ENCODE measurements at regions not wholly inside any gene's neighbourhood (a gene's known extent, or its start where the extent isn't known, plus 50 kb on each side); places are given as distances from the start of the nearest gene placed in this dataset.
"Not testable (repeated sequence)": the region's sequence is repeated elsewhere in the genome, so short reads cannot be mapped to it uniquely, and the experiment has no call there.

DNA sequence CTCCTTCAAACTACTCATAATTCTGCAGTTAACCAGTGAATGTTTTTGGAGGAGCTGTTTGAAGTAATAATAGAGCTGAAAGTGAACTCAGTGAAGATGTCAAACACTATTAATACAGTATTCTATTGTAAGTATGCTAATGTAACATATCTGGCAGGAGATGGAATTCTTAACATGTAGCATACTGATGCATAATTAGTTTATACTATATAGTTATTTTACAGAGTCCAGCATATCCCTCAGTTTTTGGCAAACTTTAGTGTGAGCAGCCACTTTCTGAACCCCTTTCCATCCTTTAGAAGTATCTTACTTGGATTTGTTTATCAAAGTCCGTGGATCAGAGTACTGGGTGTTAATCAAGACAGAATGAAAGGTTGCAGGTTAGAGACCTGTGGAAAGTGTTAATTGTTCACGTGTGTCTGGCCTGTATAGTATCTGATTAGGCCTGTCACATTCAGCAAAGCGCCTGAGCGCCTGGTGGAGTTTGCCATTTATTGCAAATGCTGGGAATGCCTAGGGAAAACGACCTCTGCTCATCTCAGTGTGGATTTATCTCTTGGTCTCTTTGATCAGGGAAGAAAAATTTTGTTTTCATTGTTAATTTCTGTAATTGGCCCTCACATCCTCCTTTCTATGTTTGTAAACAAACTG, 251.7 kb upstream of the MAD2L1 start:
- POLR2A ChIA-PET, result no interaction called here
- CTCF ChIA-PET, result no interaction called here

GRCh38 chr4:120317713-120318112, 251.1 kb upstream of the MAD2L1 start:
- ChIA-PET POLR2A (no interaction called here), CTCF (no interaction called here)

DNA sequence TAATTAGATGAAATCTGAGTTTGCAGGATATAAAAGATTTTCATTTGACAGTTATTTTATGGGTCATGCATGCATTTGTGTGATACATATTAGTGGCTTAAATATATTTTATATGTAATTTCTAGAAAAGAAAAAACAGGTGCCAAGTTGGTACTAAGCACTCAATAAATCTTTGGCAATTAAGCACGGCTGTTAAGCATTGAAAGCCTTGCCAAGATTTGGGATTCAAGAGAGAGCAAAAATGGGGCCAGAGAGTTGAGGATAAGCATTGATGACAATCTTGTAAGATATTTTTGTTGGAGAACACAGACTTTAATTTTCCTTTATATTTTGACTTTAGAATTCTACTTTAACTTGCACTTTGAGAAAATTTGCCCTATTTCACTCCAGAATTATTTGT, 249.8 kb upstream of the MAD2L1 start:
- ChIA-PET CTCF (no interaction called here), POLR2A (no interaction called here)

DNA sequence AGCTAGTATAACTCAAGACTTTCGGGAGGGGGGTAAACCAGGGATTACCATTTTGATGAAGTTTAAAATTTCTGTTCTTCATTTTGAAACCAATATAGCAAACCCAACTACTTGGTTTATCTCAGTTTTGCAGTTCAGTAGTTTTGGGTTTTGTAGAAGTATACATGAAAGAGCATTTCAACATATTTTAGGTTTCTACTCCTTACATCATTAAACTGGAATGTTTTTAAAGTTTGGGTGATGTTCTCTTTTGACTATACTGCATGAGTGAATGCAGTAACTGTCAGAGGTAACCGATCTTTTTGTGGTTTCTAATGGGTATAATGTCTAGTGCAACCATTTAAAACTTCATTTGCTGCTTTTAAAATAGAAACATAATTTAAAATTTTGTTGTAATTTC, 248.3 kb upstream of the MAD2L1 start:
- CTCF ChIA-PET, result no interaction called here
- POLR2A ChIA-PET, result no interaction called here

- CTCF ChIA-PET, result no interaction called here
- POLR2A ChIA-PET, result no interaction called here
These were observed 238.2 kb upstream of the MAD2L1 start for GRCh38 chr4:120304801-120305200.

GRCh38 chr4:120299631-120300030, 233.0 kb upstream of the MAD2L1 start:
- POLR2A ChIA-PET, result no interaction called here
- CTCF ChIA-PET, result no interaction called here

DNA sequence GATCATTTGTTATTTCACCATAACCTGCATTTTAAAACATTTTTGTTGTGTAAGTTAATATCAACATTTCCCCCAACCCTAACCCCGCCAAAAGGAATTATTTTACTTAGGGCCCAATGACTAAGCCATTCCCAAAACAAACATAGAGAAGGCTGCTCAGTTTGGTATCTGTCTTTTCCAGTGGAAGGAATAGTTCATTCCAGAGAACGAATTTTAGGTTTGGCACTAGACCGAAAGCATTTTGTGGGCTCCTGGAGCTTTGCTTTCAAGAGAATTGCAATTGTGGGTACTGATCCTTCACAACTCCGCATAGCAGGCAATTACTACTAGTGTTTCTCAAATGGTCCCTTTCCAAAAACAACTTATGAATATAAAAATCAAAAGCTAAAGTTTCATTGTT, 226.7 kb upstream of the MAD2L1 start:
- CTCF ChIA-PET, result no interaction called here
- POLR2A ChIA-PET, result no interaction called here

GRCh38 chr4:120291541-120291940, 224.9 kb upstream of the MAD2L1 start:
- CTCF ChIA-PET, result no interaction called here
- POLR2A ChIA-PET, result no interaction called here

- ChIA-PET POLR2A (no interaction called here), CTCF (no interaction called here)
These were observed 223.9 kb upstream of the MAD2L1 start for GRCh38 chr4:120290553-120290952.

DNA sequence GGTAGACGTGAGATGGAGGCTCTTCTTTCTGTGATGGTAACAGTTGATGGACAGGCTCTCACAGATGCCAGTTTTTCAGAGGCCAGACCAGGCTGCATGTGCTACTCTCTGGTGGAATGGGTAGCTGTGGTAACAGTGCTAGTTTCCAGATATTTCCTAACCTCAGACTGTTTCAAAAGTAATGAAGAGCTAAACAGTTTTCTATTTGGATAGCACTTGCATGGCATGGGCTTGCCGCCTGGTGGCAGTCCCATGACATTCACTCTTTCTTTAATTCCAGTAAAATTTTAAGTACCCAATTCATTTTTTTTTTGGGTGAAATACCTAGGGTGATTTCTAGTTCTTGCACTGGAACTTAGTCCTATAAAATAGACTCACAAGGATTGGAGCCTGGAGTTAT, 220.2 kb upstream of the MAD2L1 start:
- POLR2A ChIA-PET, result no interaction called here
- CTCF ChIA-PET, result no interaction called here

DNA sequence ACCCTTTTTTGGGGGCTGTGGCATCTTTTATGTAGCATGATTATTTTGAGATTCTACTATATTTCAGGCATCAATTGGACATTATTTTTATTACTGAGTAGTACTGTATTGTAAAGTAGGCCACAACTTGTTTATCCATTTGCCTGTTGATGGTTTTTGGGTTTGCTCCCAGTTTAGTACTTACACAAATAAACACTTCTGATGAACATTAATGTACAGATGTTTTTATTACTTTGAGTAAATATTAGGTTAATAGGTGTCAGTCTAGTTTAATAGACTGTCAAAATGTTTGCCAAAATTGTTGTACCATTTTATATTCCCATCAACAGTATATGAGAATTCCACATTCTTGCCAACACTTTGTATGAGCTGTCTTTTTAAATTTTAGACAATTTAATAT, 214.9 kb upstream of the MAD2L1 start:
- POLR2A ChIA-PET, result no interaction called here
- CTCF ChIA-PET, result no interaction called here

- CTCF ChIA-PET, result no interaction called here
- POLR2A ChIA-PET, result no interaction called here
These were observed 210.7 kb upstream of the MAD2L1 start for GRCh38 chr4:120277391-120277790.

- CTCF ChIA-PET, result no interaction called here
These were observed 200.0 kb upstream of the MAD2L1 start for GRCh38 chr4:120266602-120267001.

GRCh38 chr4:120263618-120264017, 197.0 kb upstream of the MAD2L1 start:
- POLR2A ChIA-PET, result no interaction called here
- CTCF ChIA-PET, result no interaction called here

More at GRCh38 chr4:120266602-120267001, 200.0 kb upstream of the MAD2L1 start:
- POLR2A ChIA-PET, result no interaction called here

DNA sequence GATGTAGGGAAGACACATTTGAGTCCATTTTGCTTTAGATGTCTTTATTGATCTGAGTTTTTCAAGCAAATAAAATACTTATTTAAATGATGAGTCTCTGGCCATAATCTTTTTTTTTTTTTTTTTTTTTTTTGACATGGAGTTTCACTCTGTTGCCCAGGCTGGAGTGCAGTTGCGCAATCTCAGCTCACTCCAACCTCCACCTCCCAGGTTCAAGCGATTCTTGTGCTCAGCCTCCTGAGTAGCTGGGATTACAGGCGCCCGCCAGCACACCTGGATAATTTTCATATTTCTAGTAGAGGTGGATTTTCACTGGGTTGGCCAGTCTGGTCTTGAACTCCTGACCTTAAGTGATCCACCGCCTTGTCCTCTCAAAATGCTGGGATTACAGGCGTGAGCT, 194.5 kb upstream of the MAD2L1 start:
- ChIA-PET POLR2A (no interaction called here), CTCF (no interaction called here)

DNA sequence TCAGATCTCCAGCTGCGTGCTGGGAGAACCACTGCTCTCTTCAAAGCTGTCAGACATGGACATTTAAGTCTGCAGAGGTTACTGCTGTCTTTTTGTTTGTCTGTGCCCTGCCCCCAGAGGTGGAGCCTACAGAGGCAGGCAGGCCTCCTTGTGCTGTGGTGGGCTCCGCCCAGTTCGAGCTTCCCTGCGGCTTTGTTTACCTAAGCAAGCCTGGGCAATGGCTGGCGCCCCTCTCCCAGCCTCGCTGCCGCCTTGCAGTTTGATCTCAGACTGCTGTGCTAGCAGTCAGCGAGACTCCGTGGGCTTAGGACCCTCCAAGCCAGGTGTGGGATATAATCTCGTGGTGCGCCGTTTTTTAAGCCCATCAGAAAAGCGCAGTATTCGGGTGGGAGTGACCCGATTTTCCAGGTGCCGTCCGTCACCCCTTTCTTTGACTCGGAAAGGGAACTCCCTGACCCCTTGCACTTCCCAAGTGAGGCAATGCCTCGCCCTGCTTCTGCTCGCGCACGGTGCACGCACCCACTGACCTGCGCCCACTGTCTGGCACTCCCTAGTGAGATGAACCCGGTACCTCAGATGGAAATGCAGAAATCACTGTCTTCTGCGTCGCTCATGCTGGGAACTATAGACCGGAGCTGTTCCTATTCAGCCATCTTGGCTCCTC, 189.6 kb upstream of the MAD2L1 start:
- POLR2A ChIA-PET, CTCF ChIA-PET: not testable (repeated sequence)

DNA sequence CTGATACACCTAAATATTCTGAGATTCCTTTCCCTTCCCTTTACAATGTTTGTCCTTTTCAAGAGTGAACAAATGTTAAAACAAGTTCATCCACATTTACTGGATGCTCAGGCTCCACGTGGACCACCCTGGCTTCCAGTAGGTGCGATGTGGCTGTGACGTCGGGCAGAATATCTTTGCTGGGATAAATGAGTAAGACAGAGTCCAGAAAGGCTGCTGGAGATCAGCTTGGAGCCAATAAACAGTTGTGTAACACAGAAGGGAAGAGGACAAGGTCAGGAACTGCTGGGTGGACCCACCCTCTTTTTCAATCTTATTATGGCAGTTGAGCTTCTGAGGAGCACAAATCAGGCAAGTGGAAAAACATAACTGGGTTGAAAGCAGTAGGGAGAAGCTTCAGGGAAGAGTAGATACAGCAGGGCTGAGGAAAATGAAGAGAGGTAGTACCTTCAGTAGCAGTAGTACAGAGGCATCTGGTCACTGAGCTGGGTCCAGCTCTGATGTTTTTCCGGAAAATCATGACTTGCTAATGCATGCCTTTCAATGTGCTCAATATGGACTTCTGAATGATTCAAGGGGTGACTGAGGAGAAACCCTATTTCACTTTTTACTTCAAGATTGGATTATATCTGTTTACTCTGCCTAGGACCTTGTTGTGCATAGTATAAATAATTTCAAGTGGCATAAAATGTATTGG, 171.8 kb upstream of the MAD2L1 start:
- CTCF ChIA-PET, result no interaction called here

GRCh38 chr4:120236873-120237272, 170.2 kb upstream of the MAD2L1 start:
- ChIA-PET CTCF (no interaction called here), POLR2A (no interaction called here)

More for the DNA sequence above, 171.8 kb upstream of the MAD2L1 start:
- POLR2A ChIA-PET, result no interaction called here

DNA sequence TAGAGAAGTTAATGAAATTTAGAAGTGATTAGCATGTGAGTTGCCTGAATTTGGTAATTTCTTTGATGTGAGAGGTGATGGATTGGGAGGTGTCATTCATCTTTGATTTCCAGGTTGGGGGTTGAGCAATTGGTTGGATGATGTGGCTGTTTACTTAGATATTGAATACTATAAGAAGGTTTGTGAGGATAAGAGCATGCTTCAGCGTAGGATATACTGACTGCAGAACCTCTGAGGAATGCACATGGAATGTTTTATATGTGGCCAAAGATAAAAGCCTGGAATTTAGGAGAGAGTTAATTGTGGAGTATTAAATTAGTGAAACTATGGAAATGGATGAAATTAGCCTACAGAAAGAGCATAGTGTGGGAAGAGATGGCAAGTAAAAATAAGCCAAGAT, 165.4 kb upstream of the MAD2L1 start:
- CTCF ChIA-PET, result no interaction called here
- POLR2A ChIA-PET, result no interaction called here

DNA sequence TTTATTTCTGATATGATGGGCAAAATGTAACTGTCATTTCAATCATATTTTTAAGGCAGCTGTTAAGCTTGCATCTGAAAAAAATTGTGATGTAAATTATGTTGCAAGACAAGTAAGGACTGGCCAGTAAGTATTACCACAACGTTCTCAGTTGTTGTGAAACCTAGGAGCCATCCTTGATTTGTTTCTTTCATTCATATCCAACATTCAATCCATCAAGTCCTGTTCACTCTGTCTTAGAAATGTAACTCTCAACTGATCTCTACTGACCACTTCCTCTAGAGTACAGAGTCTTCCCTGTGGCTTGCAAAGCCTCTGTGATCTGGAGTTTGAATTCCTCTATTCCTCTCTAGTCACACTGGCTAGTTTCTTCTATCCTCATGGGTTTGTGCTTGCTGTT, 161.4 kb upstream of the MAD2L1 start:
- ChIA-PET CTCF (no interaction called here), POLR2A (no interaction called here)

GRCh38 chr4:120227554-120227953, 160.9 kb upstream of the MAD2L1 start:
- ChIA-PET CTCF (no interaction called here), POLR2A (no interaction called here)

GRCh38 chr4:120225527-120225926, 158.9 kb upstream of the MAD2L1 start:
- POLR2A ChIA-PET, result no interaction called here
- CTCF ChIA-PET, result no interaction called here

Data from activated CD8-positive, alpha-beta memory T cell treated with anti-CD3 and anti-CD28 coated beads for 36 hours (primary cell).